ENCODE measurements at regions not wholly inside any gene's neighbourhood (a gene's known extent, or its start where the extent isn't known, plus 50 kb on each side); places are given as distances from the start of the nearest gene placed in this dataset.
A peak's percentile ranks its signal among the peaks of the same experiment; 100 is the strongest.

DNA sequence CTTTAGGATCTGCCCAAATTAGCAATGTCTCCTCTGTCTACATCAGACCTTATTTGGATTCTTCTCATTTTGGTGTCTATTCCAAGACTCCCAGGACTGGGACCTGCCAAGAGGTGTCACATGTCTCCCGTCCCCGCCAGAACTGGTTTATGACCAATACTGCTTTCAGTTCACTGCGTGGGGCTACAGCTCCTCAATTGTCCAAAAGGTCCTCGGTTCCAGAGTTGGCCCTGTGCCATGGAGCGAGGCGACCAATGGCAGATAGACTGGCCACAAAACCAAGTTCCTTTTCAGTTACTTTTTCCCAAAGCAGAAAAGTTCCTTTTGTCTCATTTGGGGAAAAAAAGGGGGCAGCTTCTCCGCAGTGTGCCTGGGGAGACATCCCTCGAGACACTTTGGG, 144.1 kb upstream of the ZNF236 start:
- Mint-ChIP-seq H3K27ac (ENCODE audit: unreplicated experiment) (no peak overlapping the region), H3K4me1 (ENCODE audit: unreplicated experiment) (no peaks in the 10 kb centered on the region), H3K4me3 (ENCODE audit: unreplicated experiment) (no peak overlapping the region), H3K27me3 (ENCODE audit: unreplicated experiment) (peaks cover 31% of the 10 kb centered on the region), H3K36me3 (ENCODE audit: unreplicated experiment) (no peaks in the 10 kb centered on the region), H3K9me3 (ENCODE audit: unreplicated experiment) (no peaks in the 10 kb centered on the region)
- TF ChIP-seq, protein P1, sequence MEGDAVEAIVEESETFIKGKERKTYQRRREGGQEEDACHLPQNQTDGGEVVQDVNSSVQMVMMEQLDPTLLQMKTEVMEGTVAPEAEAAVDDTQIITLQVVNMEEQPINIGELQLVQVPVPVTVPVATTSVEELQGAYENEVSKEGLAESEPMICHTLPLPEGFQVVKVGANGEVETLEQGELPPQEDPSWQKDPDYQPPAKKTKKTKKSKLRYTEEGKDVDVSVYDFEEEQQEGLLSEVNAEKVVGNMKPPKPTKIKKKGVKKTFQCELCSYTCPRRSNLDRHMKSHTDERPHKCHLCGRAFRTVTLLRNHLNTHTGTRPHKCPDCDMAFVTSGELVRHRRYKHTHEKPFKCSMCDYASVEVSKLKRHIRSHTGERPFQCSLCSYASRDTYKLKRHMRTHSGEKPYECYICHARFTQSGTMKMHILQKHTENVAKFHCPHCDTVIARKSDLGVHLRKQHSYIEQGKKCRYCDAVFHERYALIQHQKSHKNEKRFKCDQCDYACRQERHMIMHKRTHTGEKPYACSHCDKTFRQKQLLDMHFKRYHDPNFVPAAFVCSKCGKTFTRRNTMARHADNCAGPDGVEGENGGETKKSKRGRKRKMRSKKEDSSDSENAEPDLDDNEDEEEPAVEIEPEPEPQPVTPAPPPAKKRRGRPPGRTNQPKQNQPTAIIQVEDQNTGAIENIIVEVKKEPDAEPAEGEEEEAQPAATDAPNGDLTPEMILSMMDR (IDR thresholded peaks at IDR 0.05), result no peak
- DNase-seq (ENCODE audit: extremely low spot score, unreplicated experiment), result no peak

DNA sequence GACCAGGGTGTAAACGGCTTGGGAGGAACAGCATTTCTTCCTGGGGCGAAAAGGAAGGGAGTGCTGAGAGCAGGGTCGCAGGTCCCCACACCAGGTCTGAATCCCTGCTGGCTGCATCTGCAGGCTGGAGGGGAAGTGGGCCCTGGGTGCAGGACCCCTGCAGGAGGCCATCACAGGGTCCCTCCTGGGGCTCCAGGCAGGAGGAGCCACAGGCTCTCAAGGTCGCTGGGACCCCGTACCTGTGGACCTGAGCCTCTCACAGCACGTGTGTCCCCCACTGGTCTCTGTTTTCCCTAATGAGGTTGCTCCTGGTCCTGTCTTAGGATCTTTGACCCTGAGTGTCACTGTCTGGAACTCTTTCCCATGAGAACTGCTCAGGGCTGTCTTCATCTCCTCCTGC, 147.8 kb upstream of the ZNF236 start:
- no peak overlapping the region for H3K27ac Mint-ChIP-seq (ENCODE audit: unreplicated experiment)
- peaks cover 20% of the 10 kb centered on the region for H3K27me3 Mint-ChIP-seq (ENCODE audit: unreplicated experiment)
- no peaks in the 10 kb centered on the region for H3K9me3 Mint-ChIP-seq (ENCODE audit: unreplicated experiment)
- TF ChIP-seq, protein P1 (IDR thresholded peaks at IDR 0.05), result no peak
- no peak overlapping the region for H3K4me3 Mint-ChIP-seq (ENCODE audit: unreplicated experiment)
- no peaks in the 10 kb centered on the region for H3K36me3 Mint-ChIP-seq (ENCODE audit: unreplicated experiment)
- peak; percentile 79 for DNase-seq (ENCODE audit: extremely low spot score, unreplicated experiment)
- no peaks in the 10 kb centered on the region for H3K4me1 Mint-ChIP-seq (ENCODE audit: unreplicated experiment)

DNA sequence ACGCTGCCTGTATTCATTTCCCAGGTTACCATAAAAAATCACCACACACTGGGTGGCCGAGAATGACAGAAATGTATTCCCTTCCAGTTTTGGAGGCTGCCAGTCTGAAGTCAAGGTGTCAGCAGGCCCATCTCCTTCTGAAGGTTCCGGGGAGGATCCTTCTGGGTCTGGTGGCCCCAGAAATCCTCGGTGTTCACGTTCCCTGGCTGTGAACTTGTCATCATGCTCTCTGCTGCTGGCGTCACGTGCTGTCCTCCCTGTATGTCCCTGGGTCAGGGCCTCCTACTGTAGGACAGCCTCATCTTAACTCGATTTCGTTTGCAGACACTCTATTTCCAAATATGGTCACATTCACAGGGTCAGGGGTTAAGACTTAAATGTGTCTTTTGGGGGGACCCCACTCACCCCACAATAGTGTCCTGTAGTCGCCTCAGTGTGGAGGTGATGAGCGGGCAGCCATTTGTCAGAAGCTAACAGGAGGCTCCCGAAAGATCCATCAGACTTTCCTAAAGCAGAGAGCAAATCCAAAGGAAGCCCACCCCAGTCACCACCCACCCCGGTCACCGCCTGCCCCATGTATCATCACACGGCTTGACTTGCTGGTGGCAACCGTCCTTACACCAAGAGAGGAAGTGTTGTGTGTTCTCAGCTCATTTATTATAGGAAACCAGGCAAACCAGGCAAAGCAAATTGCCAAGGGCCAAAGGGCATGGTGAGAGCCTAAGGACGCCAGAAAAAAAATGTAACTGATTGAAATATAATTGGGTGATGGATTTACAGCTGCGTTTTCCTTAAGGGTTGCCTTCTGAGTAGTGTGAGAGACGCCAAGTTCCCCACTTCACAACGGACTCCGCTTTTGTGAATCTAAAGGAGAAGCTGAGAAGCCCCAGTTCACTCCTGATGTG, 148.8 kb upstream of the ZNF236 start:
- DNase-seq (ENCODE audit: extremely low spot score, unreplicated experiment), result peak; percentile 53
- TF ChIP-seq, protein P1 (IDR thresholded peaks at IDR 0.05), result no peak
- Mint-ChIP-seq H3K4me3 (ENCODE audit: unreplicated experiment) (no peak overlapping the region), H3K9me3 (ENCODE audit: unreplicated experiment) (no peaks in the 10 kb centered on the region), H3K36me3 (ENCODE audit: unreplicated experiment) (no peaks in the 10 kb centered on the region), H3K4me1 (ENCODE audit: unreplicated experiment) (no peaks in the 10 kb centered on the region), H3K27me3 (ENCODE audit: unreplicated experiment) (peaks cover 18% of the 10 kb centered on the region), H3K27ac (ENCODE audit: unreplicated experiment) (no peak overlapping the region)

DNA sequence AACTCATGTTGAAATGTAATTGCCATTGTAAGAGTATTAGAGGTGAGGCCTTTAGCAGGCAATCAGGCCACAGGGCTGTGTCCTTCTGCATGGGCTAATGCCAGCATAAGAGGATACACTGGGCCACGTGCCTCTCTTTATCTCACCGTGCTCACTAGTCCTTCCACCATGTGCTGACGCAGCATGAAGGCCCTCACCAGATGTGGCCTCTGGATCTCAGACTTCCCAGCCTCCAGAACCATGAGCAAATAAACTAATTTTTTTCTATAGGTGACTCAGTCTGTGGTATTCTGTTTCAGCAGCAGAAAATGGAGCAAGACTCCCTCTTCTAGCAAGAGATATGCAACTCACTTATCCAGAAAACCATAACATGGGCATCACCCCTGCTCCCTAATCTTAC, 149.7 kb upstream of the ZNF236 start:
- peak; percentile 15 for DNase-seq (ENCODE audit: extremely low spot score, unreplicated experiment)
- no peak overlapping the region for H3K27ac Mint-ChIP-seq (ENCODE audit: unreplicated experiment)

More for the DNA sequence above, 149.7 kb upstream of the ZNF236 start:
- Mint-ChIP-seq H3K4me1 (ENCODE audit: unreplicated experiment) (no peaks in the 10 kb centered on the region), H3K36me3 (ENCODE audit: unreplicated experiment) (no peaks in the 10 kb centered on the region), H3K4me3 (ENCODE audit: unreplicated experiment) (no peak overlapping the region), H3K9me3 (ENCODE audit: unreplicated experiment) (no peaks in the 10 kb centered on the region), H3K27me3 (ENCODE audit: unreplicated experiment) (peaks cover 13% of the 10 kb centered on the region)
- TF ChIP-seq, protein P1 (IDR thresholded peaks at IDR 0.05), result no peak

Measured in osteocyte (in vitro differentiated cells).